Urothelium cell line (cell line): ENCODE measurements at regions not wholly inside any gene's neighbourhood (a gene's known extent, or its start where the extent isn't known, plus 50 kb on each side); places are given as distances from the start of the nearest gene placed in this dataset.
"Not testable (repeated sequence)": the region's sequence is repeated elsewhere in the genome, so short reads cannot be mapped to it uniquely, and the experiment has no call there.

Experiments used
- DNase-seq: peaks from one replicate; pipeline ENCODE4 v3.0.0; 2011; ENCODE audit warnings: low spot score, mixed read lengths
- FAIRE-seq: peaks from 2 replicates; lab custom pipeline; 2011; peaks lifted over from hg19 to GRCh38; lab: Jason Lieb, UNC

DNA sequence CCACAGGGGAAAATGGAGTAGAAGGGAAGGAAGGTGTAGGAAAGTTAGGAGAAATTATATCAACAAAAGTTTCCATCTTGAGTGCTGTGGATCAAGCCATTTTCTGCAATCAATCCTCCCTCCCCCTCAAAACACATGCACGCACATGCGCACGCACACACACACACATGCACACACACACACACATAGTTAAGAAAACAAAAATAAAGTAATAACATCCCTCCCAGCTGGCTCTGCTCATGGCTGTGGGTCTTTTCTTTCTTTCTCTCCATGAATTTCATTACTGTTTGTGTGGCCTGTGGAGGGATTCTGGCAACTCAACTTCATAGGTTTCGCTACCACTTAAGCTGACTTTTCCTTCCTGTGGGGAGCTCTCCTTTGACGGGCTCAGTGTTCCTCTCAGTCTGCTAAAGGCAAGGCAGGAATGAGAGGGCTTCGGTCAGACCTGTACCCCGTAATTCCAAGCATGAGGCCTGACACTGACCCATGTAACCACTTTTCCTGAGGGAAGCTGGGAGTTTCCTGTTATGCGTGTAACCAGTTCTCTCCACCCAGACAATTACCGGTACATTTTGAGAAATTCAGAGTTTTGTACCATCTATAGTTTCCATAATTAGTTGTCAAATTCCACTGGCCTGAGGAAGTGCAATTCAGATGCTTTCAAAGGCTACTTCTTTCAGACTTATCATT, 79.8 kb downstream of the ZNF92 start:
- DNase-seq (no peak), FAIRE-seq (no peak)

GRCh38 chr7:65454469-65454868, 80.8 kb downstream of the ZNF92 start:
- DNase-seq: no peak
- FAIRE-seq: no peak

GRCh38 chr7:65455050-65455449, 81.4 kb downstream of the ZNF92 start:
- FAIRE-seq, DNase-seq: not testable (repeated sequence)

DNA sequence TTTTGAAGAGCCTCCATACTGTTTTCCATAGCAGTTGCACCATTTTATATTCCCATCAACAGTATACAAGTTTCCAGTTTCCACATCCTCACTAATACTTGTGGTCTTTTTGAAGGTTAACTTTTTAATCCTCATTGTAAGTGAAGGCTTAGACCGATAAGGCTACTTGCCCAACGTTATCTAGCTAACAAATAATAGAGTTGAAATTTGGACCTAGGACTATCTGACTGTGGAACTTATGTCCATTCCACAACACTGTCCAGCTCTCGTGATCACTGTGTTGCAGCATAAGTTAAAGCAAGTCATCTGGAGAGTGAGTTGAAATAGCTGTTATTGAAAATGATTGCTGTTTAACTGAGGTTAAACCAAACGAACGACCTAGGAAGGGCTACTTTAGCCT, 84.0 kb downstream of the ZNF92 start:
- no peak for DNase-seq
- FAIRE-seq: no peak

DNA sequence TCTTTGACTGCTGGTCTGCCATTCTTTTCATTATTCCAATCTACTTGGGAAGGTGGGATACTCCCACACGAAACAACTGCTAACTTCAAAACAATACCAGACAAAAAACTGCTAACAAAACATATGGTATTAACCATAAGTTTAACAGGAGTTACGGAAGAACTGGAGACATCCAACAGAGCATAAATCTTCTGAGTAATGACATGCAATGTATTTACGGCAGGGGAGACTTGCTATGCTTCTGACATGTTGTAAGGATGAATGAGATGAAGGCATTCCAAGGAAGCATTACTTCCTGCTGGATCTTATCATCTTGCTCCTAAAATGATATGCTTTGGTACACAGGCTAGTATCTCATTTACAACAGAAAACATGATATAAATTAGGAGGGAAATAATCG, 85.8 kb downstream of the ZNF92 start:
- DNase-seq: no peak
- FAIRE-seq: peak; percentile 27

DNA sequence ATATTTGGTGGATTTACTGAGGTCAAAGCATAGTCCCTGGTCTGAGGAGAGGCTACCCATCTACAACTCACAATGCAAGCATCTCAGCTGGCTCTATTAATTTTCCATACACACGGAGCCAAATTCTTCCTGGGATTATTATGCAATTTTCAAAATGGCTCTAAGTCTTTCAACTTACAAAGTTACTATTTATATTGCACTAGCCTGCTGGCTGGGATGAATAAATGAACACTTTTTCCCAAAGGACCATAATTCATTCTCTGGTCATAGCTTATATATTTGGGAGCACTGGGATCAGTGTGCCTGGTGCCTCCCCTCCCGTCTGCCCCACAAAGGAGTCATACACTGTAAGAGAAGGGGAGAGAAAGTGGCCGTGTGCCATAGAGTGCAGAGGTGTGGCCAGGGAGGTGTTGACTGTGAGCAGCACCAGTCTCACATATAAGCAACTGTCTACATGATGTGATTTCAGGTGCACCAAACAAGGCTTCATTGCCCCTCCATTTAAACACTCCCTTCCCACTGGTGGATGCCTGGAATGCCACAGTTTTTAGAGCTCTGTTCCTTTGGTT, 88.6 kb downstream of the ZNF92 start:
- DNase-seq: no peak
- FAIRE-seq: peak; percentile 91

DNA sequence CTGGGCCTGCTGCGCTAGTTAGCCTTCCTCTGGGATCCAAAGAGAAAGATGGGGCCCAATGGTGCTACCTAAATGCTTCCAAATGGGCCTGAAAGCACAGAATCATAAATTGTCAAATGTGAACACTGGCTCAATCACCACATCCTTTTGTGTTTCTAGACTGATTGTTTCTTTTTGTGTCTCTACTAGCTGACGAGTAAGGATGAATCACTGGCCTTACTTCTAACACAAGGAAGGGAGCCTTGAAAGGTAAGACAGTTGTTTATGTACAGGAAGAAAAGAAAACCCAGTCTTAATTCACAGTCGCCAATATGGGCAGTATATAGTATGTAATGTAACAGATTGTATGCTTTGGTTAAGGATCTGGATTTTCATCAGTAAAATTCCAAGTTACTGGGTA, 89.5 kb downstream of the ZNF92 start:
- DNase-seq (no peak), FAIRE-seq (no peak)

GRCh38 chr7:65469919-65470558, 96.4 kb downstream of the ZNF92 start:
- not testable (repeated sequence) for DNase-seq, FAIRE-seq

DNA sequence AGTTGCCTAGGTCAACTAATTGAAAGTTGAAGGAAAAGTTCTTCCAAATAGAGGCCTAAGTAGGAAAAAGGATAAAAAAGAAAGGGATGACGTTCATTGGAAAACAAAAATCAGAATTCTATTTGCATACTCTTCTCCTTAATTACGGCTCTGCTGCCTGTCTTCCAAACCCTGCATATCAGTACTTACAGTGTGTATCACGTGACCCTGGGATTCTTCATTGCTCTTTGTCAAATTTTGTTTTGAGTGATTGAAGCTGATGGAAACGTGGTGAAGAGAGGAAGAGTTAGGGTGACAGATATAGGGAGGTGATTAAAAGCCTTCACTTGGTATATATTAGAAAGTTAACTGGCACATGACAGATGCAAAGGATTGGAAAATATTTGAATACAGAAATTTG, 97.9 kb downstream of the ZNF92 start:
- no peak for FAIRE-seq
- no peak for DNase-seq

GRCh38 chr7:65475040-65475726, 101.5 kb downstream of the ZNF92 start:
- no peak for FAIRE-seq
- no peak for DNase-seq

DNA sequence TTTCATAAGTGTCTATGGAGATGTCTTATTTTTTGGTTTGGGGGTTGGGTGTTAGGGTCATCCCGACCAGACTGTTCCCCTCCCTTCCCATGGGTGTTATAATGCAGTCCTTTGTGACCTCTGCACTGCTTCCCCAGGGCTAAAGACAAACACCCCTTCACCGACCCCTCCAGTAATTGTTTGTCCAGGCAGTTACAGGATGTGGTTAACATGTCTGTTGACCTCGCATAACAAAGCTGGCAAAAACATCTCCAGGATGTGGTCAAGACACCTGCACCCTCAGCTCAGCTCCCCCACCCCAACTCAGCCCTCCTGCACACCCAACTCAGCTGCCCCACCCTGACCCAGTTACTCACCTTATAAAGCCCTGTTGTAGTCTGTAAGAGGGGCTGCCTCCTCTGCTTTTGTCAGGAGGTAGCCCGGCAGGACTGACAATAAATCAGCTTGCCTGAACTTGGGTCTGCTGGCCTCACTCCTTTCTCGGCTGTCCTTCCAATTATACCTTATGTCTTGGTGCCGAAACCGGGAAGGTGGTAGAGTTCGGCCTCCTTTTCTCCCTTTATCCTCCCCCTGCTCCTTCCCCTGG, 102.2 kb downstream of the ZNF92 start:
- FAIRE-seq: no peak
- DNase-seq: peak; percentile 86

DNA sequence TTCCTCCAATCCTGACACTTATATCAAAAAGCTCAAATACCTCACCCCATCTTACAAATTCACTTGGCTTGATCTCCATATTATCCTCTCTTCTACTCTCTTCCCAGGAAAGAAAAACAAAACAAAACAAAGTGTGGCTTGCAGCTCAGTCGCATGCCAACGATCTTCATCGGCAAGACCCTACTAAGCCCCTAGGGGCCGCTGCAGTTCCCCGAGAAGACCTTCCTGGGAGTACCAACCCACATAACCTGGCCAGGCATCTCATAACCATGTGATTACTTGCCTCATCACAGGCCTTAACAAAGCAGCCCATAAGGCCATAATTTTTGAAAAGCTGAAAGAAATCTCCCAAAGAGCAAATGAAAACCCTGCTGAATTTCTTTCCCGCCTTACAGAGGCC, 103.7 kb downstream of the ZNF92 start:
- DNase-seq: no peak
- no peak for FAIRE-seq

GRCh38 chr7:65489260-65489767, 115.7 kb downstream of the ZNF92 start:
- FAIRE-seq (no peak), DNase-seq (no peak)

GRCh38 chr7:65496697-65497096, 123.0 kb downstream of the ZNF92 start:
- FAIRE-seq, DNase-seq: not testable (repeated sequence)

DNA sequence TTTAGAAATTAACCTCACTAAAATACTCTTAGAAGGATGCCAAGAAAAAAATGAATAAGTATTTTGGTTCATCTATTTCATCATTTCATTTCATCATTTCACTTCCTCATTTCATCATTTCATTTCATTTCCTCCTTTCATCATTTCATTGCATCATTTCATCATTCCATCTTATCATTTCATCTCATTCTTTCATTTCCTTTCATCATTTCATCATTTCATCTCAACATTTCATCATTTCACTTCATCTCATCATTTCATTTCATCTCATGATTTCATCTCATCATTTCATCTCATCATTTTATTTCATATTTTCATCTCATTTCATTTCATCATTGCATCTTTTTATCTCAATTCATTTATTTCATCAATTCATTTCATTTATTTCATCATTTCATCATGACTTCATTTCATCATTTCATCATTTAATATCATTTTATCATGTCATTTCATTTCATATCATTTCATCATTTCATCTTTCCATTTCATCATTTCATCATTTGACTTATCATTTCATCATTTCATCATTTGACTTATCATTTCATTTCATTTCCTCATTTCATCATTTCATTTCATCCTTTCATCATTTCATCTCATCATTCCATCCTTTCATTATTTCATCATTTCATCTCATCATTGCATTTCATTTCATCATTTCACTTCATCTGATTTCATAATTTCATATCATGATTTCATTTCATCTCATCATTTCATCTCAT, 129.9 kb downstream of the ZNF92 start:
- DNase-seq (no peak), FAIRE-seq (no peak)

GRCh38 chr7:65504504-65505319, 131.1 kb downstream of the ZNF92 start:
- FAIRE-seq, DNase-seq: not testable (repeated sequence)

DNA sequence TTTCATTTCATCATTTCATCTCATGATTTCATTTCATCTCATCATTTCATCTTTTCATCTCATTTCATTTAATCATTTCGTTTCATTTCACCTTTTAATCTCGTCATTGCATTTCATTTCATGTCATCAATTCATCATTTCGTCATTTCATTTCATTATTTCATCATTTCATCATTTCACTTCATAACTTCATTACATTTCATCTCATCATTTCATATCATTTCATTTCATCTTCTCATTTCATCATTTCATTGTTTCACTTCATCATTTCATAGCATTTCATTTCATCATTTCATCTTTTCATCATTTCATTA, 131.6 kb downstream of the ZNF92 start:
- DNase-seq, FAIRE-seq: not testable (repeated sequence)

DNA sequence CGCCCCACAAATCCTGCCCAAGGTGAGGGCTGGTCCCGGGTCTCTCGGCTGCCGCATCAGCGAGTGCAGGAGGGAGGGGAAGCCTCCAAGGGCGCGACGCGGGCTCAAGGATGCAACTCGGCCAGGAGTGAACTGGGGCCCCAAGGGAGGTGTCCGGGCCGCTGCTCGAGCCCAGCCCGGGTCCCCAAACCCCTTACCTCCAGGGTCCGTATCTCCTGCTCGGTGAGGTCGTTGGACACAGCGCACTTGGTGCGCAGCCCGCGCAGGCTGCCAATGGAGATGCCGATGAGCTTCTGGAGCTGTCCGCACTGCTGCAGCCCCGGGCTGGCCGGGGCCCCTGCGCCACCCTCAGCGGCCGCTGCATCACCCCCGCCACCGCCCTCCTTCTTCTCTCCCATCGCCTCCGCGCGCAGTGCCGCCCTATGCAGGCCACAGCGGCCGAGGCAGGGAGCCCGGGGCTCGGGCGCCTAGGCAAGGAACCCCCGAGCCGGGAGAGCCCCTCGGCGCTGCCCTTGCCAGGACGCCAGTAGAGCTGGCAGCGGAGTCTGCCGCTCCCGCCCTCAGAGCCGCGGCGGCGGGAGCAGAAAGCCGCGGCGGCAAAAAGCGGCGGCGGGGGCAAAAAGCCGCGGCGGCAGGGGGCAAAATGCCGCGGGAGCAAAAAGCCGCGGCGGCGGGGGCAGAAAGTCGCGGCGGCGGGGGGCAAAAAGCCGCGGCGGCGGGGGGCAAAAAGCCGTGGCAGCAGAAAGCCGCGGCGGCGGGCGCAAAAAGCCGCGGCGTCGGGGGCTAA, 135.1 kb downstream of the ZNF92 start:
- not testable (repeated sequence) for FAIRE-seq, DNase-seq
